Gastrocnemius medialis (tissue), 4 donors: ENCODE measurements at regions not wholly inside any gene's neighbourhood (a gene's known extent, or its start where the extent isn't known, plus 50 kb on each side); places are given as distances from the start of the nearest gene placed in this dataset.

Experiments
- CTCF ChIP-seq, 5 experiments: fragments of 450-650 bp in 3 of 5; fragments of 200-600 bp in 2 of 5; sonication (generic) in 2 of 5; IDR thresholded peaks in 4 of 5; conservative IDR thresholded peaks in 1 of 5; 1 replicate in 4 of 5; 2 replicates in 1 of 5; pipeline ENCODE4 v1.5.1; 2016 to 2019; ENCODE audit warnings: antibody characterized with exemption in 5 of 5, mild to moderate bottlenecking in 3 of 5, moderate library complexity in 3 of 5
- POLR2A ChIP-seq, 2 donors: fragments of 450-650 bp; IDR thresholded peaks; one replicate each; pipeline ENCODE4 v1.6.1; 2017; ENCODE audit warnings: antibody characterized with exemption in 2 of 2, mild to moderate bottlenecking in 2 of 2, moderate library complexity in 2 of 2

DNA sequence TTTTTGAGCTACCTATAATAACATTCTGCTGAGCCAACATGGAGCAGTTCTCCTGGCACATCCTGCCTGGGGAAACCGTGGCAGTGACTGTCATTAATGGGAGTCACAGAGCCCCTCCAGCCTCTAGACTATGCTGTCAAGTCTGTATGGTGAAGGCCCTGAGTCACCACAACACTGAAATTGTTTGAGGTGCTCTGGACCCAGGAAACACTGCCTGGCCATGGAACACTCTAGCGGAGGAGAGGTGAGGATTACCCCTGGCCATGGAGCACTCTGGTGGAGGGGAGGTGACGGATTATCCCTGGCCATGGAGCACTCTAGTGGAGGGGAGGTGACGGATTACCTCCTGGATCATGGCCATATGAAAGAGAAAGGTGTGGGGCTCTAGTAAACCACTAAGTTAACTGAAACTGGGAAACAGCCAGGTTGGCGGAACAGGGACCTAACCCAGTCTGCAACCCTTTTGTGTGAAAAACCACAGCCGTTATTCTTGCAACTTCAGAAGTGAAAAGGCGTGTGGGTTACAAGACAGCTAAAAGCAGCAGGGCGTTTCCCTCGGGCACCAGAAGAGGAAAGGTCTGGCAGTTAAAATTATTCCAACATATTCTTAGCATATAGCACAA is 156.7 kb downstream of the KCNJ12 start:
- TF ChIP-seq POLR2A (IDR thresholded peaks at IDR 0.05) (no peak), CTCF (IDR thresholded peaks at IDR 0.05 in 4 of 5, conservative IDR thresholded peaks at IDR 0.05 in 1 of 5) (no peak)
